BE2C (cell line): ENCODE measurements at regions not wholly inside any gene's neighbourhood (a gene's known extent, or its start where the extent isn't known, plus 50 kb on each side); places are given as distances from the start of the nearest gene placed in this dataset.

Experiments
- DNase-seq: peaks from one replicate; pipeline ENCODE4 v3.0.0-alpha.2; 2020
- H3K27me3 ChIP-seq: fragments of 250-450 bp; sonication (Bioruptor Pico); 2 replicates; pipeline ENCODE4 v1.5.1; 2020; ENCODE audit warnings: mild to moderate bottlenecking
- H3K36me3 ChIP-seq: fragments of 250-450 bp; sonication (Bioruptor Pico); 2 replicates; pipeline ENCODE4 v1.5.1; 2020; ENCODE audit warnings: mild to moderate bottlenecking
- H3K4me1 ChIP-seq: fragments of 250-450 bp; sonication (Bioruptor Pico); 2 replicates; pipeline ENCODE4 v1.5.1; 2020
- H3K4me3 ChIP-seq: 2 replicates; pipeline ENCODE4 v1.5.1; 2011; ENCODE audit warnings: low read depth, low read length
- H3K9me3 ChIP-seq: fragments of 250-450 bp; sonication (Bioruptor Pico); 2 replicates; pipeline ENCODE4 v1.5.1; 2020
- CTCF ChIP-seq: IDR thresholded peaks from 2 replicates; pipeline ENCODE4 v1.5.1; 2012; ENCODE audit warnings: mild to moderate bottlenecking, low read depth, low read length

DNA sequence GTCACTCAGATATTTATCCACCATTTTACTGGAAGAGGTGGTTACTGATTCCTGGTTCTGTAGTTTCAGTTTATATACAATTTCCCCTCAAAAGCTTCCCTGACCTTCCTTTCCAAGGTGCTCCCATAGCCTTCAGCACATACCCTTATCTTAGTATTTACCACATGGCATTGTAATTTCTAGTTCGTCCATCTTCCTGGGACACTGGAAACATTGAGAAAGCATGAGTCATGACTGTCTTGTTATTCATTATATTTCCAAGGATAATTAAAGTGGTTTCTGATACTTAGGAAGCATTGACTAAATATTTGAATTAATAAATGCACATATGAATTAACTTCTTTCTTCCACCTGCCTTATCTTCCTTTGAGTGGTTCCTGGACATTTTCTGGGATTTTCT is 203.8 kb downstream of the ETAA1 start:
- H3K9me3 ChIP-seq: no peaks in the 10 kb centered on the region
- no peak for DNase-seq
- H3K4me1 ChIP-seq: no peaks in the 10 kb centered on the region
- no peaks in the 10 kb centered on the region for H3K27me3 ChIP-seq
- H3K36me3 ChIP-seq: no peaks in the 10 kb centered on the region
- H3K4me3 ChIP-seq: no peak overlapping the region
- no peak for TF ChIP-seq CTCF

- DNase-seq: no peak
- no peaks in the 10 kb centered on the region for H3K36me3 ChIP-seq
- H3K9me3 ChIP-seq: no peaks in the 10 kb centered on the region
- no peaks in the 10 kb centered on the region for H3K27me3 ChIP-seq
- no peaks in the 10 kb centered on the region for H3K4me1 ChIP-seq
- no peak for TF ChIP-seq CTCF
- no peak overlapping the region for H3K4me3 ChIP-seq
Observed at GRCh38 chr2:67604360-67604759, 207.2 kb downstream of the ETAA1 start.

GRCh38 chr2:67612576-67613042 is 215.5 kb downstream of the ETAA1 start:
- no peak for DNase-seq
- no peaks in the 10 kb centered on the region for H3K36me3 ChIP-seq
- H3K9me3 ChIP-seq: no peaks in the 10 kb centered on the region
- H3K4me3 ChIP-seq: no peak overlapping the region
- no peaks in the 10 kb centered on the region for H3K27me3 ChIP-seq
- H3K4me1 ChIP-seq: no peaks in the 10 kb centered on the region
- TF ChIP-seq CTCF: no peak

DNA sequence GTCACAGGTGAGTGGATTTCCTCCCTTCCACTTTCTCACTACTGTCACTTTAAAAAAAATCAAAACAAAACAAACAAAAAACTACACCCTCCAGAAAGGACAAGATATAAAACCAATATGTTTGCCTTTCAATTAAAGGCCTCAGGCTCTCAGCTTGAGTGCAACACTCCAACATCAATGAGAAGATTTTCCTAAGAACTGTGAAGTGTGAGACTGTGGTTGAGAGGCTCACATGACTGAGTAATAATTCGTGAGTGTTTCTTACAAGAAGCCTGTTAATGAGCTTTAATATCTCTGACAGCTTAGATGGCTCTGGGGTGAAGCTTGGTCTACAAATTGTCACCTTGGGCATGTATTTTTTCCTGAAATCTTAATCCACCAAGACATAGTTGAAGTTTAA is 216.1 kb downstream of the ETAA1 start:
- Histone ChIP-seq H3K27me3 (no peaks in the 10 kb centered on the region), H3K4me1 (no peaks in the 10 kb centered on the region), H3K9me3 (no peaks in the 10 kb centered on the region), H3K36me3 (no peaks in the 10 kb centered on the region), H3K4me3 (no peak overlapping the region)
- no peak for DNase-seq
- no peak for TF ChIP-seq CTCF

GRCh38 chr2:67614454-67614853 is 217.3 kb downstream of the ETAA1 start:
- Histone ChIP-seq H3K9me3 (no peaks in the 10 kb centered on the region), H3K27me3 (no peaks in the 10 kb centered on the region), H3K36me3 (no peaks in the 10 kb centered on the region), H3K4me1 (no peaks in the 10 kb centered on the region), H3K4me3 (no peak overlapping the region)
- no peak for DNase-seq
- TF ChIP-seq CTCF: no peak

GRCh38 chr2:67616749-67617148 is 219.6 kb downstream of the ETAA1 start:
- no peak overlapping the region for H3K4me3 ChIP-seq
- H3K27me3 ChIP-seq: no peaks in the 10 kb centered on the region
- no peak for DNase-seq
- no peak for TF ChIP-seq CTCF
- no peaks in the 10 kb centered on the region for H3K4me1 ChIP-seq
- no peaks in the 10 kb centered on the region for H3K9me3 ChIP-seq
- no peaks in the 10 kb centered on the region for H3K36me3 ChIP-seq
